ENCODE measurements at regions not wholly inside any gene's neighbourhood (a gene's known extent, or its start where the extent isn't known, plus 50 kb on each side); places are given as distances from the start of the nearest gene placed in this dataset.
A peak's percentile ranks its signal among the peaks of the same experiment; 100 is the strongest.

DNA sequence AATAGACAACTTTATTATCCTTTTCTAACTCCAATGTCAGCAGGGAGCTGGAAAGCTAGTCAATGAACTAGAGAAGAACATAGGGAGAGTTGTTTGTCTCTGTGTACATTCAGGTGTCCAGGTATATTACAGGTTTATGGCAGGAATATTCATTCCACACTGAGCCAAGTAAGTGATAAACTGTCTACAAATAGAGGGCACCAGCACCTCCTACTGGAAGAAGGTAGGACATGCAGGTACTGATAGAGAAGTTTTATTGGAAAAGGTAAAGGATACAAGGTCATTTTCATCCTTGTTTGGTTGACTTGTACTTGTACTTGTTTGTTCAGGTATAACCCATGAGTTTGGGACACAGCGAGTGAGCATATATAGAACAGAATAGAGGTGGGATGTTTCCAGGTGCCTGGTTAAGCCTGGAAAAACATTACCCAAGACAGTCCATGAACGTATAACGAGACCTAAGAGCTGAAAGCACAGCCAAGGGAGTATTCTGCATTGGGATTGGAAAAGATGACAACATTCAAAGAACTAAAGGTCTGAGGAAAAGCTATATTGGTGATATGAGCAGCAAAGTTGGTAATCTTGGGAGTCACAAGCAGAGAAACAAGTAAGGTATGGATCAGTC lies 61.4 kb upstream of the PPP1R3C start:
- peak; percentile 25 to 73 (median 64) for TF ChIP-seq CTCF (IDR thresholded peaks at IDR 0.05)
- TF ChIP-seq POLR2A (IDR thresholded peaks at IDR 0.05), result no peak
